ENCODE measurements at regions not wholly inside any gene's neighbourhood (a gene's known extent, or its start where the extent isn't known, plus 50 kb on each side); places are given as distances from the start of the nearest gene placed in this dataset.
"Not testable (repeated sequence)": the region's sequence is repeated elsewhere in the genome, so short reads cannot be mapped to it uniquely, and the experiment has no call there.

DNA sequence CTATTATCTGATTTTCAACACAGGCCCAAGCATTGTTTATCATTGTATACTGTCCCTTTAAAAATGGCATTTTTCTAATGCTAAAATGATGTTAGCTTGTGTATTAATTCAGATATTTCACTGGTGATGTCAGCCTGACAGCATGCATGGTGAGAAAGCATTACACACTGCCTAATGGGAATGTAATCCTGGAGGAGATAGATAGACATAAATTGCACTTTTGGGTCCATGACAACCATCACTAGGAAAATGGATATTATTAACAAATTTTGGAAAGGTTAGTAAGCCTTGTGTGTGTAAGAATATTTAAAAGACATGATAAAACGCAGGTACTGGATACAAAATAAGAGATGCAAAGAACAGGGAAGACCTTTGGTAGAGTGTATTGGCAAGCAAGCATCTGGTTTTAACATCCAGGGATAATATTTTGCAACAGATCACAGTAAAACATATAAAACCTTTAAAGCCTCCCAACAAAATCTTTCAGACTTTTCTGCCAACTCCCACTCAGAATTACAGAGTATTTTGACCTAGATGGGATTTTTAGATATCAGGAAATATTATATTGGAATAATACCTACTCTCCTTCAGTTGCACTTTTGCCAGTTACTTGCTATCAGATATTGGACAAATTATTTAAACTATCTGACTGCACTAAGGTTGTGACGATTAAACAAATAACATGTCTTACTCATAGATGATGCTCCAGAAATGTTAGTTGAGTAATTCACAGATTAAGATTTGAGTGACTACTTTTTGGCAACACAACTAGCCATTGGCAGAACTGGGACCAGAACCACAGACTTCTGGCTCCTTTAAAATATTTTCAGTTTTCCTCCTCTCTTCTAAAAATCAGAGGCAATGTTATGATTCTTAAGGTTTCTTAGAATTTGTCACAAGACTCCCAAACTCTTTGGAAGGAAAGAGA is 291.6 kb upstream of the SEMA3C start:
- DNase-seq, result no peak

DNA sequence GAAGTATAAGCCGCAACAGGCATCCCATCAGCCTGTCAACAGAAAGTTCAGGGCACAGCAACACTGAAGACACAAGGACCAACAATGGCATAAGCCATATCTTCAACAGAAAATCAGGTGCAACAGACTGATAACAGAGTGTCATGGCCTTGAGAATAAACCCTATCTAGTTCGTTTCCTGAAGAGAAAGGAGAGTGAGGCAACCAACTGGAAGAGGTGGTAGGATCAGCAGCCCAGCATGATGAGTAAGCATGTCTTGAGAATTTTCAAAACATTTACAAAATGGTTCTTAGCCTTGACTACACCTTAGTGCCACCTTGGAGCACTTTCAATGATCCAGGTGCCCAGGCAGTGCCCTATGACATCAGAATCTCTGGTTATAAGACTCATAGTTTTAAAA is 290.2 kb upstream of the SEMA3C start:
- DNase-seq, result no peak

DNA sequence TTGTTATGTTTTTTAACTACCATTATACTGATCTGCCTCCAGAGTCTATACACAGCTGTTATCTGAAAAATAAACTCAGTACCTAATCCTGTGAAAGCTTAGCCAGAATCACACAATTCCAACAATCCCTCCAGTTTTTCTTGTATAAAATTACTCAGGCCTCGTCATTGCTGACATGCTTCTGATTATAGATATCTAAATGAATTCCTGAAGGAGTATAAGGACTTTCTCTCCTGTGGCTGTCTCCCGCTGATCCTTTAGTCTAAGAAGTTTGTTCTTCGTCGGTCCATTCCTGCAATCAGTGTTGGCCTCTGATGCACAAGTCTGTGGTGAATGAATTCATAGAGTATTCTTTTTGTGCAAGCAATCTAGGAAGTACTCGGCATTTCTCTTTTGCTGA is 288.9 kb upstream of the SEMA3C start:
- DNase-seq, result no peak

DNA sequence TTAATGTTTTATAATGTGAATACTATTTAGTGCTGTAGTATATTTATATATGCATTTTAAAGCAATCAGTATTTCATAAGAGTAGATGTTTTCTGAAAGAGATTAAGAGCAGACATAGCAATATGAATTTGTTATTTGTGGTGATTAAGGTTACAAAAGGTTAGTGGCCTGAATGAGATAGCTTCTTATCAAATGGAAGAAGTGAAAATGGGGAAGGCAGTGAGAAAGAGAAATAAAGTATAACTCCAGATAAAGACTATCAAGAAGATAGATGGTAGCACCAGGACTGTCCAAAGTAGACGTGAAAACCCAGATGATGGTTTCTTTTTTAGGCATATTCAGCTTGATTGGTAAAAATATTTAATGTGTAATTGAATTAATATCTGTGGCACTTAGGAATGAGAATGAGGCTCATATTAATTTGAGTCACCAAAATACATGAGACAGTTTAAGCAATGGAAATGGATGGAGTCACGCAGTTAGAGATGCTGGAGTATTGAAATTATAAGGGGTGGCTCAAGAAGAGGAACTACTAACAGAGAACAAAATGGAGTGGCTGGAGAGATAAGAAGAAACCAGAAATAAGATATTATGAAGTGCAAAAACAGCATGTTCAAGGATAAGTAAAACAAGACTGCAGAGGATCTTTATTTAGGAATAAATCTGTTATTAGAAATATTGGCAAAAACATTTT is 288.0 kb upstream of the SEMA3C start:
- DNase-seq, result no peak

DNA sequence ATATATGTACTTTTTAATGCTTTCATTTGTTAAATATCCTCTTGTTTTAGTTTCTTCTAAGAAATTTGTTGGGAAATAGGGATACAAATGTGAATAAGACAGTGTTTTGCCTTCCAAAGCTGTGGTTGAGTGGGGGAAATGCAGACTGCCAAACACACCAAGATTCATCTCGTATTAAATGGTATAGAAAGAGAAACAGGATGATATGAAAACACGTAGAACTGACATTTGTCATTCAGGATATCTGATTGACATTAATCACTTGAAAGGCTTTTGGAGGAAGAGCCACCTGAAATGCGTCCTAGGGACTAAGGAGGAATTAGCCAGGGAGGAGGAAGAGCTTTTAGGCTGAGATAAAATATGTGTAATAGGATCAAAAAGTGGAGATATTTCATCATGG is 287.4 kb upstream of the SEMA3C start:
- DNase-seq, result no peak

DNA sequence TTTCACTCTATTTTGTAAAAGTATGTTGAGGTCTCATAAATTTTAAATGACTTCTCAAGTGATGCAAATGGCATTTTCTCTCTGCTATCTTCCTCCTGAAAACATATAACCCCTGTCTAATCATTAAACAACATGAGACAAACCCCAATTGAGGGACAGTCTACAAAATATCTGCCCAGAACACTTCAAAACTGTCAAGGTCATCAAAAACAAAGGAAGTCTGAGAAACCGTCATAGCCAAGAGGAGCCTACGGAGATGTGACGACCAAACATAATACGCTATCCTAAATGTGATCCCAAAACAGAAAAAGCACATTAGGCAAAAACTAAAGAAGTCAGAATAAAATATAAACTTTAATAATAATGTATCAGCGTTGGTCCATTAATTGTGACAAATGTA is 282.3 kb upstream of the SEMA3C start:
- no peak for DNase-seq

DNA sequence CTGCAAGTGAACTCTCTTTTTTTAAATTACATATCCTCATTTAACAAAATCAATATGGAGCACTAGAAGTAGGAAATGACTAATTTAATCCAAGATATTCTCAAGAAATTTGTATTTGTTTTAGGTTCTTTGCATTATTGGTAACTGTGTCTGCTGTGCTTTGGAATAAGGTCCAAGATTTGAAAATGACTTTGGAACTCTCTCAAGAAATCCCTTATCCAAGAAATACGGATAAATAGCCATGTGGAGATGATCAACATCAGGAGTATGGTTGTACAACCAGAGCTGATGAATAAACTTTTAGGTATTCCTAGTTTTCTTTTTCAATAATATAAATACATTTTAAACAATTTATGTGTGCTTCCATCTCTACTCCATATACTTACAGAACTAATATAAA is 279.9 kb upstream of the SEMA3C start:
- DNase-seq, result no peak

DNA sequence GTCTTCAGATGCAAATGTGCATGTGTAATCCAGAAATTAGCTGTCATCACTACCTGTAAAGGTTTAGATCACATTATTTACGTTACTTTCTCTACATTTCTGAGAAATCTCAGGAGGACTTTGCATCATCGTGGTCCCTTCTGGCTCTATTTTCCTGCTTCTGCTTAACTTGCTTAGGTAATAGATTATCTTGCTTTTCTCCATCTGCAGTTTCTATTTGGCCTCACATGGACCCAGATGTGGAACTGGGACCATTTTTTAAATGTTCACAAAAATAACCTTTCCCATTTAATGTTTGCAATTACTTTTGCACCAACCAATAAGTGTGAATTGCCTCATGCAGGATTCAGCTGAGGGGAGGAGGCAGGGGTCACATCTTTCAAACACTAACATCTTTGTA is 278.4 kb upstream of the SEMA3C start:
- DNase-seq, result no peak

DNA sequence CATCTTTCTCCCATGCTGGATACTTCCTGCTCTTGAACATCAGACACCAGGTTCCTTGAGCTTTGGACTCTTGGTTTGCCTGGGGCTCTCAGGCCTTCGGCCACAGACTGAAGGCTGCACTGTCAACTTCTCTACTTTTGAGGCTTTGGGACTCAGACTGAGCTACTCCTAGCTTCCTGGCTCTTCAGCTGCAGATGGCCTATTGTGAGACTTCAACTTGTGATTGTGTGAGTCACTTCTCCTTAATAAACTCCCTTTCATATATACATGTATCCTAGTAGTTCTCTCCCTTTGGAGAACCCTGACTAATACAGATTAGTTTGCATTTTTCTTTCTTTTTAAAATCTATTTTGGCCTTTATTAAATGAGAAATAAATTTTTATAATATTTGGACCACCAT is 276.2 kb upstream of the SEMA3C start:
- DNase-seq, result no peak

DNA sequence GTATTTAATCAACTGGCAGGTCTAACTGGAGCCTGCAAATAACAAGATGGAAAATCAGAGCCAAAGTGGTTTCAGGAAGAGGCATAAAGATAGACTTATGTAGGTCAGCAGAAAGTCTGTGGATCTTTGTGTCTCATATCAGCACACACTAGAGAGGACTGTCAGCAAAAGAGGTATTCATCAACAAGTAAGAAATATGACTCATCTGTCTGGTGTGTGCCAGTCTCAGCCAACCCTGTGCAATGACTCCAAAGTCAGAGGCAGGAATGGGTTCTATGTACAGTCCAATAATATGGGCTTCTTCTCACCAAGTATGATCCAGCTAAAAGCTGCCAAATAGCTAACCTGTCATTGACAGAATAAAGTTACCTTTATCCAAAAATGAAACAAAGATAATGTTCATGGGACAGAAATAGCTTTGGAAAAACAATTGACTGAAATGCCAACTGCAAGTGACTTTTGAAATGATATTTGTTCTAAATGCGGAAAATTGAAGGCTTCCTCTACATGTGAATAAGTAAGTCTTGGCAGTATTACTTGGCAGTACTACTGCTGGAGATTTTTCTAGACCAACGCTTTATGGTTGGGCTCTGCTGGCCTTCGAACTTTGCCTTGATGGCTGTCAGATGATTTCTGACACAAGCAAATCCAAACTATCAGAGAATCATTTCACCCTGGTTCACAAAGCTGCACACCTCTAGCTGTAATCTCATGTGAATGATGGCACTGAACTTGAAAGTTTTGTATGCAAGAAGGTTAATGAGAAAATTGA is 272.3 kb upstream of the SEMA3C start:
- no peak for DNase-seq

DNA sequence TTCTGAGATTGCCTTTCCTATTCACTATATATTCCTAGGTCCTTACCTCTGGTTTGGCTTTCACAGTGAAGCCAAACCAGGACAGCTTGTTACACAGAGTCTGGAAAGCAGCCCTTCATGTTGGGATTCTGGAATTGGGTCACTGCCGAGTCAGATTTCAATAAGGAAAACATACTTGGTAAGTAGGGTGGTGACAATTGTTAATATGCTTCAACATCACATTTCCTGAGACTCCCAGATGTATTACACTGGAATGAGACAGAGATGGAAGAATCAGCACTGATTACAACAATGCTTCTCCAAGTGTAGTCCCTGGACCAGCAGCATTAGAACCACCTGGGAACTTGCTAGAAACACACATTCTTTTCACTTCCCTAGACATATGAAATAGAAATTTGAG is 268.9 kb upstream of the SEMA3C start:
- DNase-seq, result no peak

DNA sequence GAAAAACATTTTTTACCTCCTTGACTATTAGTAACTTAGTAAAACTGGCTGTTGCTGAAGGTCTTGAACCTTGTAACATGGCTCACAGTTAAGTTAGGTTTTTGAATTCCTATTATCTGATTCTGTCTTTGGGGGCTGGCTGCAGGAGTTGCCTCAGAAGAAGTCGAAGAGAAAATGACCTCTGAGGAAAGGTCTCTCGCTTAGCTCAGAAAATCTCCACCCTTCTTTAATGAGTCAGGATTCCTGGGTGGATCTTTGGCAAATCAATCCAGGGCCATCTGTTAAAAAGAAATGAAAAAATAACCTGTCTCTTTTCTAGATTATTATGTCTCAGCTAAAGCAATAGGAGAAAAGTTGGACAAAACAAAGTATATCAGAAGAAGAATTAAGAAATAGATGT is 267.8 kb upstream of the SEMA3C start:
- DNase-seq, result no peak

DNA sequence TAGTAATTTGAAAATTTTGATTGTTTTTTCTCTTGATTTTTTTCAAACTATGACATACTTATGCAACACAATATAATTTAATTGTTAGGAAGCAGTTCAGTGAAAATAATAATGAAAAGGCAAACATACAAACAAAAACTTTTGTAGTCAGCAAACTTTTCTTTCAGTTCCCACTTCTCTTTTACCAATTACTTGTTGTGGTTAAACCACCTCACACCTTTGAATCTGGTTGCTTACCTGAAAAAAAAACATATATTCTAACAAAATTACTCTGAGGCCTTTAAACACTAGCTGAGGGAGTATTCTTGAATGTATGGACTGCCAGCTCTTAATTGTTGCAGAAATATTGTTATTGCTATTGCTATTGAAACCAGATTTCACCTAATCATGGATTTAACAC is 266.2 kb upstream of the SEMA3C start:
- no peak for DNase-seq

DNA sequence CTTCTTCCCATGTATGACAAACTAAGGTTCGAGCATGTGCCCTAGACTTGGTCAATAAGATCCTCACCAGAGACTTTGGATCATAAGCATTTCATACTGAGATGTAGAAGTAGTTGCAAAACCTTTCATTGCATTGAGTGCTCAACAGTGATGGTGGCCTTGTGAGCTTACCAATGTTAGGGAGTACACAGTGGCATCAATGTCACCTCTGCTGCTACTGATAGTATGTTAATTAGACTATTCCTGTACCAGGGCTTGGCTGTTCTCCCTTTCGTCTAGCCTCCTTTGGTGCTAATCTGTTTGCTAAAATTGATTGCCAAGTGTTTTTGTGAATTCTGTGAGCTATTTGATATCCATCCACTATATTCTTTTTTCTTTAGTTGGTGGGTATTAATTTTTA is 264.5 kb upstream of the SEMA3C start:
- DNase-seq, result no peak

DNA sequence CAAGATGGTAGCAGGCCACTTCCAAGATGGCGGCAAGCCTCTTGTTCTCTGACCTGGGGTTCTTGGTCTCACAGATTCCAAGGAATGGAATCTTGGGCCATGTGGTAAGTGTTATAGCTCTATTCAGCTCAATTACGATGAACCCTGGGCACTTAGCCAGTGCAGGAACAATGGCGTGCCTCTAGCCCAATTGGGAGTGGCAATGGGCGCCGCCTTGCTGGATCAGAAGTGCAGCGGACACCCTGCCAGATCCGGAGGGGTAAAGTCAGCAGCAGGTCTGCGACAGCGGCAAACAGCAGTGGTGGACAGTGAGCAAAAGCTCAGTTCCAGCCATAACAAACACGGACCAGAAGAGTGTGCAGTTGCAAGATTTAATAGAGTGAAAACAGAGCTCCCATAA is 263.2 kb upstream of the SEMA3C start:
- DNase-seq, result not testable (repeated sequence)

DNA sequence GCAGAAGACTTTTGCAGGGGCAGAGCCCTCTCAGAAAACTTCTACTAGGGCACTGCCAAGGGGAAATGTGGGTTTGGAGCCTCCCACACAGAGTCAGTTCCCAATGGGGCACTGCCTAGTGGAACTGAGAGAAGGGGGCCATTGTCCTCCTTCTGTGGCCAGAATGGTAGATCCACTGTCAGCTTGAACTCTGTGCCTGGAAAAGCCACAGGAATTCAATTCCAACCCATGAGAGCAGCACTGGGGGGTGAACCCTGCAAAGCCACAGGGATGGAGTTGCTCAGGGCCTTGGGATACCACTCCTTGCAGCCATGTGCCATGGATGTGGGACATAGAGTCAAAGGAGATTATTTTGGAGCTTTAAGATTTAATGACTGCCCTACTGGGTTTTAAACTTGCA is 262.2 kb upstream of the SEMA3C start:
- no peak for DNase-seq

DNA sequence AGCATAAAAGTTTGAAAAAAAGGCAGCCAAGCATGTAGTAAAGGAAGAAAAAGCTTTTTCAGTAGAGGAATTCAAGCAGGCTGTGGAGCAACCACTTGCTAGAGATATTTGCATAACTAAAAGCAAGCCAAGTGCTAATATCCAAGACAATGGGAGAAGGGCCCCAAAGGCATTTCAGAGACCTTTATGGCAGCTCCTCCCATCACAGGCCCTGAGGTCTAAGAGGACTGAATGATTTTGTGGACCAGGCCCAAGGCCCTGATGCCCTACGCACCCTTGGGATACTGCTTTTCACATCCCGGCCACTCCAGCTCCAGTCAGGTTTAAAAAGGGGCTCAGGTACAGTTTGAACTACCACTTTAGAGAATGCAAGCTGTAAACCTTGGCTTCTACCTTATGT is 261.7 kb upstream of the SEMA3C start:
- DNase-seq, result no peak

DNA sequence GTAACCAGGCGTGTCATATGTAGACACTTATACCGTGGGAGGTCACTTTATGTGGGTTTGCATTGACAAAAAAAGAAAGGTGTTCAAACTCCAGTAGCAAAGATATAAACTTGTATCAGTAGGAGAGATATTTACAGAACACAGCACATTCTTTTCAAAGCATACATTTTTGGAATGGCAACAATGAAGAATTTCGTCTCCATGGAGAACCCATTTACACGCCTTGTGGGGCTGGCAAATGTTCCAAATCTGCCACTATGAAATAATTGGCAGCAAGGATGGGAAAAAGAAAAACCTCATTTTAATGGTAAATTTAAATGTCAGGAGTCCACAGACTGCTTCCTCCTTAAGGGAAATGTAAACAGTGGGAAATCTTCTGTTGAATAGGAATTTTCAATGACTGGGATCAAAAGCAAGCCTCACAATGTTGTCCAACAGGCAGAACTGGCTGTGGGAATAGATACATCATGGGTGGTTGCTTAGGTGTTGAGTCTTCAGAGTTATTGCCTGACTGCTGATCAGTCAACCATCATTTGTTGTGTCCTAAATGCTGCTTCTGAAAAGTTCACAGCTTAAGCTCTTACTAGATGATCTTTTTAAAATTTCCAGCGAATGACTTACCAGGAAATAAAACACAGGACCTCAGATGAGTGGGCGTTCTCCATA is 256.6 kb upstream of the SEMA3C start:
- no peak for DNase-seq

DNA sequence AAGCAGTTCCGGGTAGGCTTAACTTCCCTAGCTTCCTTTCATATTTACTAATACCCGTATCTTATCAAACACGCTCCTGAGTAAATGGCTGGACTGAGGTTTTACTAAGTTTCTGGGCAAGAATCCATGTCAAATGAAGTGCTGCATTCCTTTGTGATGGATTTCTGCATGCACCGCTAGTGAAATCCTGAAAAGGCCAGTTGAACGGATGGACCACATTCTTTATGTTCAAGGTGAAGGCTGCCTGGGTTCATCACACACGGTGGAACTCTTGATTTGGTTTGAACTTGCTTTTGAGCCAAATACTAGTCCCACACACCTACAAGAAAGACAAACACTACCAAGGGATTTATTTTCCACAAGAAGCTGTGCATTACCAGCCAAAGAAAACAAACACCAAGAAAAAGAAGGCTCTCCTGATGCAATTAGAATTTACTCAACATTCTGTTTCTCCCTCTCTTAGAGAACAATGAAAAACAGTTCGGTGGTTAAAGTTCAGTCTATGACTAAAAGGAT is 255.0 kb upstream of the SEMA3C start:
- DNase-seq, result no peak

DNA sequence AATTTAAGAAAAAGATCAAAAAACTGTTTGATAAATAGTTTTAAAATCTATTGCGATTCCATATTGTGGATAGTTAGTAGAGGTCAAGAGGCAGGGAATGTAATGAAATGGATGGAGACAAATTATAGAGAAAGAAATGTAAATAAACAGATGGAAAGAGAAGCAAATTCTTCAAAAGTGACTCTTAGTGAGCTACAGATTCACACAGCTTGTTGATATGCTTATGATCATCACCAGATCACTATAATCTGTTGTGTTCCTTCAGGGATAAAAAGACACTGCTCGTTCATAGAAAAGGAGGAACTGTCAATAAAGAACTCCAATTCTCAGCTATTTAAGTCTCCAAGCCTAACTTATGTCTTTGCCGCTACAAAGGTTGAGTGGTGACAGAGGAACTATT is 251.4 kb upstream of the SEMA3C start:
- DNase-seq, result no peak

DNA sequence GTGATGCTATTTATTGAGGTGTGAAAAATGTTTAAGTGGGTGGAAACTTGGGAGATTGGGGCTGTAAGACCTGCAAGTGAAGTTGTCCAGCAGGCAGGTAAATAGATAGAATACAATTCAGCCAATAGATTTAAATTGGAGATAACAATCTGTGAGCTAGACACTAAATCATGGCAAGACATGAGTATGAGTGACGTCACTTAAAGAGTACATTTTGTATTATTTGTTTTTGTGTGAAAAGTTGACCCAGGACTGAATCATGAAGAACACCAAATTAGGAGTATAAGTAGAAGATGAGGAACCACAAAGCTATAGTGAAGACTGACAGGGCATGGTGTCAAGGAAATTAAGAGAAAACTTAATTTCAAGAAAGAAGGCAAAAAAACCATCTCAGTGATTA is 249.1 kb upstream of the SEMA3C start:
- no peak for DNase-seq

DNA sequence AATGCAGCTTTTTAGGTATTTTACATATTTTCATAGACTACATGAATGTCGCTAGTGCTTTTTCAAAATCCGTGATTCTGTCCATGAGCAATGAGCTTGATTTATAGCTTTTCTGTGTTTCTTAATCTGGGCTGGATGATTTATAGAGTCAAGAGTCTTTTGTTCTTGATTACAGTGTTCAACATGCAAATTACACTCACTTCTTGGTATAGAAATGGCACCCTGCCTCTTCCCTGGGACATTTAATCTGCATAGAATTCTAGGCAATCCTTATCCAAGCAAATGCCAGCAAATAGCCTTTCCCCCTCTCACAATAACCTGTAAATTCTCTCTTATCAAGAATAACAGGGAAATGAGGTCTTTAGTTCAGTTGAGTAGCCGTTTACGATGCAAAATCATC is 246.2 kb upstream of the SEMA3C start:
- no peak for DNase-seq

Data from retina (tissue), 1 donor.